ENCODE measurements at regions not wholly inside any gene's neighbourhood (a gene's known extent, or its start where the extent isn't known, plus 50 kb on each side); places are given as distances from the start of the nearest gene placed in this dataset.

- TF ChIP-seq CTCF (IDR thresholded peaks at IDR 0.05 in 2 of 3, conservative IDR thresholded peaks at IDR 0.05 in 1 of 3; ENCODE audit: borderline replicate concordance in 1 of 3, insufficient read depth in 1 of 3, low read depth in 2 of 3, low read length in 2 of 3) = no peak
- TF ChIP-seq EZH2phosphoT487 (IDR thresholded peaks at IDR 0.05; ENCODE audit: borderline replicate concordance) = no peak
- no peak for TF ChIP-seq RAD21 (IDR thresholded peaks at IDR 0.05; ENCODE audit: low read depth)
- no peak for TF ChIP-seq POLR2A (IDR thresholded peaks at IDR 0.05; ENCODE audit: borderline replicate concordance, extremely low read depth, insufficient read depth, insufficient read length)
- TF ChIP-seq JUND (IDR thresholded peaks at IDR 0.05) = no peak
- TF ChIP-seq REST (IDR thresholded peaks at IDR 0.05; ENCODE audit: low read depth) = no peak
- TF ChIP-seq POLR2AphosphoS5 (IDR thresholded peaks at IDR 0.05; ENCODE audit: low read depth, low read length) = no peak
- no peak for TF ChIP-seq EZH2 (IDR thresholded peaks at IDR 0.05)
- TF ChIP-seq ATF3 (IDR thresholded peaks at IDR 0.05) = no peak
- TF ChIP-seq SP1 (IDR thresholded peaks at IDR 0.05; ENCODE audit: low read depth) = no peak
- TF ChIP-seq YY1 (IDR thresholded peaks at IDR 0.05; ENCODE audit: extremely low read depth, insufficient replicate concordance, low read depth, low read length) = no peak
- TF ChIP-seq TCF7L2 (IDR thresholded peaks at IDR 0.05; ENCODE audit: borderline replicate concordance, extremely low read depth, insufficient read depth, insufficient read length) = no peak
- TF ChIP-seq MAX (IDR thresholded peaks at IDR 0.05) = no peak
- TF ChIP-seq ELF1 (IDR thresholded peaks at IDR 0.05; ENCODE audit: borderline replicate concordance, low read depth) = no peak
Measured at GRCh38 chr4:71855944-71856343, 72.1 kb upstream of the GC start.

Measured in HCT116 (cell line).